ENCODE measurements at regions not wholly inside any gene's neighbourhood (a gene's known extent, or its start where the extent isn't known, plus 50 kb on each side); places are given as distances from the start of the nearest gene placed in this dataset.

GRCh38 chr2:101644842-101645383 is 52.6 kb upstream of the MAP4K4 start:
- TF ChIP-seq, protein P1, sequence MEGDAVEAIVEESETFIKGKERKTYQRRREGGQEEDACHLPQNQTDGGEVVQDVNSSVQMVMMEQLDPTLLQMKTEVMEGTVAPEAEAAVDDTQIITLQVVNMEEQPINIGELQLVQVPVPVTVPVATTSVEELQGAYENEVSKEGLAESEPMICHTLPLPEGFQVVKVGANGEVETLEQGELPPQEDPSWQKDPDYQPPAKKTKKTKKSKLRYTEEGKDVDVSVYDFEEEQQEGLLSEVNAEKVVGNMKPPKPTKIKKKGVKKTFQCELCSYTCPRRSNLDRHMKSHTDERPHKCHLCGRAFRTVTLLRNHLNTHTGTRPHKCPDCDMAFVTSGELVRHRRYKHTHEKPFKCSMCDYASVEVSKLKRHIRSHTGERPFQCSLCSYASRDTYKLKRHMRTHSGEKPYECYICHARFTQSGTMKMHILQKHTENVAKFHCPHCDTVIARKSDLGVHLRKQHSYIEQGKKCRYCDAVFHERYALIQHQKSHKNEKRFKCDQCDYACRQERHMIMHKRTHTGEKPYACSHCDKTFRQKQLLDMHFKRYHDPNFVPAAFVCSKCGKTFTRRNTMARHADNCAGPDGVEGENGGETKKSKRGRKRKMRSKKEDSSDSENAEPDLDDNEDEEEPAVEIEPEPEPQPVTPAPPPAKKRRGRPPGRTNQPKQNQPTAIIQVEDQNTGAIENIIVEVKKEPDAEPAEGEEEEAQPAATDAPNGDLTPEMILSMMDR (IDR thresholded peaks at IDR 0.05; ENCODE audit: insufficient read depth, low read length, poor library complexity, severe bottlenecking): no peak
- TF ChIP-seq EZH2phosphoT487 (conservative IDR thresholded peaks at IDR 0.05; ENCODE audit: low read length): no peak
